H1 (cell line): ENCODE measurements at regions not wholly inside any gene's neighbourhood (a gene's known extent, or its start where the extent isn't known, plus 50 kb on each side); places are given as distances from the start of the nearest gene placed in this dataset.

Experiments used
- CTCF ChIA-PET: fragments of 300-600 bp; sonication (Branson Sonifier 250); formaldehyde crosslinking; loops from one replicate; lab custom pipeline; 2021; ENCODE audit not compliant: partially characterized antibody; lab: Charles Lee
- POLR2A ChIA-PET: fragments of 300-600 bp; sonication (Branson Sonifier 250); formaldehyde crosslinking; loops from one replicate; lab custom pipeline; 2021; ENCODE audit warnings: inconsistent platforms; ENCODE audit not compliant: partially characterized antibody; lab: Charles Lee
- DNase-seq, 2 experiments: peaks; one replicate each; pipeline versions ENCODE4 v3.0.0 to v3.0.0-alpha.2; 2010 to 2022; ENCODE audit warnings: low spot score in 2 of 2, low read depth in 1 of 2, mixed read lengths in 1 of 2
- FAIRE-seq: peaks from 2 replicates; lab custom pipeline; 2011; peaks lifted over from hg19 to GRCh38; lab: Jason Lieb, UNC
- H2AFZ ChIP-seq: 2 replicates; pipeline ENCODE4 v1.8.1; 2012; ENCODE audit warnings: low read length, inconsistent platforms
- H2AK5ac ChIP-seq: 2 replicates; pipeline ENCODE4 v1.6.1; 2013; ENCODE audit warnings: low read depth, low read length
- H2BK120ac ChIP-seq: replicated peaks from 2 replicates; pipeline ENCODE3; 2013; ENCODE audit warnings: low read depth, low read length, inconsistent platforms
- H2BK12ac ChIP-seq: 2 replicates; pipeline ENCODE4 v1.6.1; 2013; ENCODE audit warnings: low read depth, low read length
- H2BK15ac ChIP-seq: 2 replicates; pipeline ENCODE4 v1.6.1; 2013; ENCODE audit warnings: low read length
- H2BK20ac ChIP-seq: 2 replicates; pipeline ENCODE4 v1.6.1; 2013; ENCODE audit warnings: low read length
- H2BK5ac ChIP-seq: 2 replicates; pipeline ENCODE4 v1.6.1; 2013; ENCODE audit warnings: low read depth, low read length
- H3K14ac ChIP-seq: 2 replicates; pipeline ENCODE4 v1.6.1; 2013; ENCODE audit warnings: inconsistent platforms; ENCODE audit not compliant: insufficient read length
- H3K18ac ChIP-seq: 2 replicates; pipeline ENCODE4 v1.6.1; 2013; ENCODE audit warnings: low read length; ENCODE audit errors: extremely low read depth
- H3K23ac ChIP-seq: 2 replicates; pipeline ENCODE4 v1.6.1; 2013; ENCODE audit warnings: inconsistent platforms; ENCODE audit not compliant: insufficient read length
- H3K23me2 ChIP-seq: 2 replicates; pipeline ENCODE4 v1.6.1; 2013; ENCODE audit warnings: low read depth, low read length
- H3K27ac ChIP-seq: 2 replicates; pipeline ENCODE4 v1.6.1; 2011; ENCODE audit warnings: low read depth, low read length, inconsistent platforms
- H3K27me3 ChIP-seq, 4 experiments: replicated peaks in 1 of 4; 1 replicate in 1 of 4; 2 replicates in 3 of 4; pipeline versions ENCODE4 v1.6.1 to v1.8.1; 2011 to 2013; ENCODE audit warnings: low read length in 3 of 4, mild to moderate bottlenecking in 3 of 4, inconsistent platforms in 2 of 4, mixed read lengths in 2 of 4, moderate library complexity in 1 of 4; ENCODE audit not compliant: control insufficient read depth in 3 of 4, insufficient read depth in 3 of 4; ENCODE audit errors: extremely low read depth in 1 of 4
- H3K36me3 ChIP-seq, 4 experiments: 2 replicates each; pipeline versions ENCODE4 v1.6.1 to v1.8.1; 2011 to 2013; ENCODE audit warnings: mild to moderate bottlenecking in 4 of 4, low read length in 3 of 4, moderate library complexity in 2 of 4, control low read depth in 1 of 4, inconsistent platforms in 1 of 4; ENCODE audit not compliant: insufficient read depth in 4 of 4, control insufficient read depth in 2 of 4
- H3K4ac ChIP-seq: replicated peaks from 2 replicates; pipeline ENCODE3; 2013; ENCODE audit warnings: low read length, low read depth, mixed read lengths, inconsistent platforms; ENCODE audit not compliant: insufficient read length
- H3K4me1 ChIP-seq, 4 experiments: replicated peaks in 1 of 4; 1 replicate in 1 of 4; 2 replicates in 3 of 4; pipeline versions ENCODE4 v1.6.1 to v1.8.1; 2011 to 2013; ENCODE audit warnings: low read length in 3 of 4, inconsistent platforms in 2 of 4, mixed read lengths in 1 of 4; ENCODE audit not compliant: insufficient read depth in 4 of 4, control insufficient read depth in 3 of 4
- H3K4me2 ChIP-seq, 2 experiments: 2 replicates each; pipeline versions ENCODE4 v1.6.1 to v1.8.1; 2011 to 2013; ENCODE audit warnings: low read depth in 2 of 2, low read length in 2 of 2, control low read depth in 1 of 2, inconsistent platforms in 1 of 2, mild to moderate bottlenecking in 1 of 2; ENCODE audit not compliant: insufficient read depth in 1 of 2
- H3K4me3 ChIP-seq, 4 experiments: fragments of 200-600, 300-600 bp in 1 of 4; sonication (generic), shearing (Covaris generic), sonication (Bioruptor Twin) in 1 of 4; 2 replicates each; pipeline versions ENCODE4 v1.5.1 to v1.8.1; 2011 to 2016; ENCODE audit warnings: low read length in 4 of 4, low read depth in 3 of 4, control low read depth in 2 of 4, inconsistent platforms in 2 of 4, mild to moderate bottlenecking in 2 of 4, mixed read lengths in 1 of 4, moderate library complexity in 1 of 4; ENCODE audit not compliant: insufficient read depth in 2 of 4; ENCODE audit errors: extremely low read depth in 1 of 4
- H3K56ac ChIP-seq: replicated peaks from 2 replicates; pipeline ENCODE3; 2013; ENCODE audit warnings: low read depth, mild to moderate bottlenecking, mixed read lengths, low read length, inconsistent platforms; ENCODE audit not compliant: insufficient read length
- H3K79me1 ChIP-seq: 2 replicates; pipeline ENCODE4 v1.6.1; 2013; ENCODE audit warnings: low read depth, low read length, control low read depth
- H3K79me2 ChIP-seq, 2 experiments: 2 replicates each; pipeline versions ENCODE4 v1.6.1 to v1.8.1; 2012 to 2013; ENCODE audit warnings: low read length in 2 of 2, mild to moderate bottlenecking in 2 of 2, inconsistent platforms in 1 of 2; ENCODE audit not compliant: insufficient read depth in 2 of 2, control insufficient read depth in 1 of 2
- H3K9ac ChIP-seq, 4 experiments: replicated peaks in 1 of 4; 1 replicate in 1 of 4; 2 replicates in 3 of 4; pipeline versions ENCODE4 v1.6.1 to v1.8.1; 2011 to 2013; ENCODE audit warnings: low read depth in 3 of 4, low read length in 3 of 4, control low read depth in 2 of 4, mild to moderate bottlenecking in 2 of 4, moderate library complexity in 2 of 4, inconsistent platforms in 1 of 4; ENCODE audit errors: extremely low read depth in 1 of 4
- H3K9me3 ChIP-seq, 2 experiments: 2 replicates each; pipeline versions ENCODE4 v1.6.1 to v1.8.1; 2012 to 2013; ENCODE audit warnings: mild to moderate bottlenecking in 2 of 2, moderate library complexity in 2 of 2, control low read depth in 1 of 2, inconsistent platforms in 1 of 2, low read depth in 1 of 2, low read length in 1 of 2, mixed read lengths in 1 of 2; ENCODE audit not compliant: insufficient read depth in 2 of 2
- H4K20me1 ChIP-seq, 2 experiments: replicated peaks in 1 of 2; 2 replicates each; pipeline versions ENCODE3 to v1.8.1; 2011 to 2013; ENCODE audit warnings: inconsistent platforms in 2 of 2, low read length in 2 of 2, mild to moderate bottlenecking in 1 of 2; ENCODE audit not compliant: insufficient read depth in 2 of 2, control insufficient read depth in 1 of 2
- H4K5ac ChIP-seq: 2 replicates; pipeline ENCODE4 v1.6.1; 2013; ENCODE audit warnings: low read length, low read depth, mixed read lengths, inconsistent platforms; ENCODE audit not compliant: insufficient read length
- H4K8ac ChIP-seq: 2 replicates; pipeline ENCODE4 v1.8.0; 2013; ENCODE audit warnings: mild to moderate bottlenecking, moderate library complexity, low read length, inconsistent platforms; ENCODE audit not compliant: insufficient read depth; ENCODE audit errors: extremely low read depth
- H4K91ac ChIP-seq: replicated peaks from 2 replicates; pipeline ENCODE3; 2013; ENCODE audit warnings: low read length, mixed read lengths, inconsistent platforms; ENCODE audit not compliant: insufficient read length
- BRCA1 ChIP-seq: IDR thresholded peaks from 2 replicates; pipeline ENCODE4 v1.6.1; 2012; ENCODE audit warnings: low read depth, low read length, improper control_type of control experiment
- CBX8 ChIP-seq: fragments of 300-800, 300-1000 bp; sonication (generic); IDR thresholded peaks from 2 replicates; pipeline ENCODE4 v1.7.1; 2016; ENCODE audit warnings: low read depth, low read length, borderline replicate concordance
- SAP30 ChIP-seq: fragments of 300-600 bp; sonication (generic); IDR thresholded peaks from 2 replicates; pipeline ENCODE4 v1.7.1; 2012; ENCODE audit warnings: low read length, moderate library complexity, mild to moderate bottlenecking, inconsistent platforms; ENCODE audit not compliant: insufficient read depth, insufficient replicate concordance
- SRF ChIP-seq: IDR thresholded peaks from 2 replicates; pipeline ENCODE4 v1.6.1; 2011; ENCODE audit warnings: mild to moderate bottlenecking, low read depth, low read length, moderate library complexity
- SUZ12 ChIP-seq: fragments of 200-600 bp; sonication (generic); IDR thresholded peaks from 2 replicates; pipeline ENCODE4 v1.6.1; 2012; ENCODE audit warnings: mild to moderate bottlenecking, inconsistent platforms, low read length, moderate library complexity, mixed read lengths
- WGBS, 2 experiments: shearing (Covaris generic) in 1 of 2; methylation state at CpG; one replicate each; pipeline versions ENCODE4 v1.1.6 to v1.1.7; 2013 to 2015; ENCODE audit warnings: low lambda C conversion rate in 2 of 2, mixed read lengths in 2 of 2, inconsistent platforms in 1 of 2, low coverage in 1 of 2, missing lambda C conversion rate in 1 of 2; ENCODE audit not compliant: insufficient replicate concordance in 2 of 2, insufficient coverage in 1 of 2, insufficient read length in 1 of 2; ENCODE audit errors: extremely low coverage in 1 of 2, missing lambda C conversion rate in 1 of 2; 5-methylcytosine and 5-hydroxymethylcytosine counted together

GRCh38 chr2:144989579-144990270 lies 469.8 kb upstream of the ZEB2 start:
- Histone ChIP-seq H2BK12ac (no peak overlapping the region), H2BK15ac (no peak overlapping the region), H3K27ac (no peak overlapping the region), H2BK20ac (no peak overlapping the region), H3K9ac (no peak overlapping the region), H4K8ac (no peak overlapping the region), H4K5ac (no peak overlapping the region), H3K56ac (no peak overlapping the region), H3K79me2 (no peaks in the 10 kb centered on the region), H2BK5ac (no peak overlapping the region), H2BK120ac (no peak overlapping the region), H3K23ac (no peak overlapping the region), H4K20me1 (no peaks in the 10 kb centered on the region), H3K18ac (no peak overlapping the region), H2AFZ (no peak overlapping the region), H2AK5ac (no peak overlapping the region), H3K79me1 (no peaks in the 10 kb centered on the region), H3K14ac (no peak overlapping the region), H3K27me3 (no peaks in the 10 kb centered on the region), H3K4me2 (no peak overlapping the region), H4K91ac (no peak overlapping the region), H3K4me1 (peaks cover 0 to 6% (median 0%) of the 10 kb centered on the region in 4 experiments; a peak in 1 of 7 replicates), H3K4ac (no peak overlapping the region), H3K23me2 (no peaks in the 10 kb centered on the region), H3K36me3 (peaks cover 0 to 4% (median 0%) of the 10 kb centered on the region in 4 experiments; a peak in 3 of 8 replicates), H3K4me3 (no peak overlapping the region), H3K9me3 (peaks cover 7% of the 10 kb centered on the region in 2 experiments; a peak in 2 of 4 replicates)
- 90% methylated on average over 2 of the region's 2 CpGs; no CpG with 5 or more reads in 1 of the 2 experiments for WGBS, 2 experiments
- no peak for DNase-seq
- POLR2A ChIA-PET, result no interaction called here
- no peak for FAIRE-seq
- CTCF ChIA-PET, result interaction anchor here (0.9 to 1.0 kb wide), 2 partner anchors 11 to 14 kb away, joined by 3 to 4 read pairs; no protein-coding TSS in a partner anchor
- no peak for TF ChIP-seq SRF
- no peak for TF ChIP-seq CBX8
- no peak for TF ChIP-seq BRCA1
- no peak for TF ChIP-seq SAP30
- no peak for TF ChIP-seq SUZ12
